Memory B cell (primary cell): ENCODE measurements at regions not wholly inside any gene's neighbourhood (a gene's known extent, or its start where the extent isn't known, plus 50 kb on each side); places are given as distances from the start of the nearest gene placed in this dataset.

Source experiments
- ATAC-seq: fragments of 150-1000 bp; cut with Tn5 transposase; 2 replicates; pipeline ENCODE4 v1.10.0; 2021; ENCODE audit warnings: low read depth, mild to moderate bottlenecking, moderate library complexity
- DNase-seq, 2 donors: peaks; one replicate each; pipeline ENCODE4 v3.0.0; 2022; ENCODE audit warnings: low spot score in 2 of 2
- H3K27ac Mint-ChIP-seq: one replicate; pipeline ENCODE4 v1.8.0; 2022; ENCODE audit warnings: mild to moderate bottlenecking, moderate library complexity, mixed read lengths
- H3K27me3 Mint-ChIP-seq: one replicate; pipeline ENCODE4 v1.8.0; 2022; ENCODE audit warnings: mixed read lengths
- H3K36me3 Mint-ChIP-seq: one replicate; pipeline ENCODE4 v1.8.0; 2022; ENCODE audit warnings: mild to moderate bottlenecking, mixed read lengths
- H3K4me1 Mint-ChIP-seq: one replicate; pipeline ENCODE4 v1.8.0; 2022; ENCODE audit warnings: mixed read lengths
- H3K4me3 Mint-ChIP-seq: one replicate; pipeline ENCODE4 v1.8.0; 2022; ENCODE audit warnings: mild to moderate bottlenecking, moderate library complexity, mixed read lengths
- H3K9me3 Mint-ChIP-seq: one replicate; pipeline ENCODE4 v1.8.0; 2022; ENCODE audit warnings: mixed read lengths

DNA sequence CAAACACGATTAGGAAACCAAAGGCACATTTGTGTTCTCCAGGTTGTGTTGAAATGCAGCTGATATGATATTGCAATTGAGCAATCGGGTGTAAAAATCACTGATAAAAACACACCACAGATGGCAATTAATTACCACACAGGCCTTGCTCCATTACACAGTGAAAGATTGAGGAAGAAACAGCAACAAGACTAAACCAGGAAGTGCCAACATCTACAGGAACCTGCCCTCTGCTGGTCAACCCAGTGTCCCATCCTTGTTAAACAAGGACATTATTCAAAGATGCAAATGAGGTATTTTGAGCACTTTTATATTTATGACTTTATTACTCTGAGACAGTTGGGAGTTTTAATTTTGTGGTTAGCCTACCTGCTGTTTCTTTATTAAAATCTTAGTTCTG is 765.6 kb upstream of the GHITM start:
- ATAC-seq (no peak), DNase-seq (no peak)
- no peaks in the 10 kb centered on the region for H3K4me1 Mint-ChIP-seq
- H3K36me3 Mint-ChIP-seq = no peaks in the 10 kb centered on the region
- H3K9me3 Mint-ChIP-seq = peaks cover 3% of the 10 kb centered on the region
- no peaks in the 10 kb centered on the region for H3K27me3 Mint-ChIP-seq
- H3K4me3 Mint-ChIP-seq = no peak overlapping the region
- H3K27ac Mint-ChIP-seq = no peak overlapping the region

DNA sequence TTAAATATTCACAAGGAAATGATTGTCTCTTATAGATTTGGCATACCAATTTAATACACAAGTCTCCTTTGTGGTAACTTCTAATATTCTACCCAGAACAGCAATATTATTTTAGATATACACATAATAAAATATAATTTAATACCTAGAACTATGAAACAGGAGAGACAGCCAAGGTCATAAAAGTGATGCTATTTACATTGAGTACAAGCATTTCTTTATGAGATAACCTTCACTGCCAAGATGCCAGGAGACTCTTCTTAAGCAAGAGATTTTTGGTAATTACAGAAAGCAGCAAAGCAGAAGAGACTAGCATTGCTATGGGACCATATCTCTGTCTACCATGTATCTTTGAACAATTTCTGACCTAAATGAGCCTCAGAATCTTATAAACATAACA is 764.6 kb upstream of the GHITM start:
- no peak for ATAC-seq
- Mint-ChIP-seq H3K4me1 (no peaks in the 10 kb centered on the region), H3K4me3 (no peak overlapping the region), H3K27me3 (no peaks in the 10 kb centered on the region), H3K36me3 (no peaks in the 10 kb centered on the region), H3K9me3 (peaks cover 4% of the 10 kb centered on the region), H3K27ac (no peak overlapping the region)
- DNase-seq = no peak

DNA sequence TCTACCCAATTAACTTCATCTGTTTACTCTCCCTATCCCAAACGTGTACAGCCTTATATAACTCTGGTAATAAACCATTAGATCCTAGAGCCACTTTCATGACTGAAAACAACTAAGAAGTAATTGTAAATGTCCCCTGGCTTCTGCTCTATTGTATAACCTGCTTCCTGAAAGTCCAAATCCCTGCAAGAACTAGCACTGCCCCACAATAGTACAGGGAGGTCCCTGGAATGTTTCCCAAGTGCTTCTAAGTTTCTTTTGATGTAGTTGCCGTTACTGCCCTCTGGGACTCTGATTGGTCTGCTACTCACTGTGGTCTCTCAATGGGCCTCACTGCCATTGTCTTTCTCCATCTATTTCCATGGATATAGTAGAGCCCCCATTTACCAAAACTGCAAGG is 764.0 kb upstream of the GHITM start:
- H3K4me3 Mint-ChIP-seq = no peak overlapping the region
- no peaks in the 10 kb centered on the region for H3K4me1 Mint-ChIP-seq
- no peaks in the 10 kb centered on the region for H3K27me3 Mint-ChIP-seq
- H3K9me3 Mint-ChIP-seq = peaks cover 5% of the 10 kb centered on the region
- DNase-seq (no peak), ATAC-seq (no peak)
- no peak overlapping the region for H3K27ac Mint-ChIP-seq
- H3K36me3 Mint-ChIP-seq = no peaks in the 10 kb centered on the region

DNA sequence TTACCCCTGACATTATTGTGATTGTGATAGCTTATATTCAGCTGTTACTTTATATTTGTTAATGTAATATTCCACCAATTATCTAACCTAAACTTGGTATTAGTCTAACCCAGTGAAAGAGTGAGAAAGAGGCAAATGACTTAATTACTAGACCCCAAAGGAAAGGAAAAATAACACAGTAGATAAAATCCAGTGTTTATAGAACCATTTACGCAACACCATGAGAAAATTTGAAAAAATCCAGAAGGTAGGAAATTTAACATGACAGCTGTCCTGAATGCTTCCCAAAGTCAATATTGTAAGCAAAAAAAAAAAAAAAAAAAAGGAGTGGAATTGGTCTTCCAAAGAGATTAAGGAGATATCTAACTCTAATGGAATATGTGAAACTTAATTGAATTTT is 741.5 kb upstream of the GHITM start:
- no peaks in the 10 kb centered on the region for H3K4me1 Mint-ChIP-seq
- no peak overlapping the region for H3K27ac Mint-ChIP-seq
- DNase-seq (no peak), ATAC-seq (no peak)
- no peaks in the 10 kb centered on the region for H3K36me3 Mint-ChIP-seq
- H3K27me3 Mint-ChIP-seq = no peaks in the 10 kb centered on the region
- H3K9me3 Mint-ChIP-seq = no peaks in the 10 kb centered on the region
- no peak overlapping the region for H3K4me3 Mint-ChIP-seq

DNA sequence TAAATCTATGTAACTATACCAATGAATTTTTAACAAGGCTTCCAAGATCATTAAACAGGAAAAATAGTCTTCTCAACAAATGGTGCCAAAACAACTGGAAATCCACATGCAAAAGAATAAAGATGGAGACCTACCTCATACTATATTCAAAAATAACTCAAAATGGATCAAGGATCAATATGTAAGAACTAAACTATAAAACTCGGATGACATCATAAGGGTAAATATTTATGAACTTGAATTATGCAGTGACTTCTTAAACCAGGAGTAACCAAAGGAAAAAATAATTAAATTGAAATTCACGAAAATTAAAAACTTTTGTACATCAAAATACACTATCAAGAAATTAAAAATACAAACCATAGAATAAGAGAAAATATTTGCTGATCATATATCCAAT is 728.7 kb upstream of the GHITM start:
- H3K4me3 Mint-ChIP-seq = no peak overlapping the region
- H3K4me1 Mint-ChIP-seq = no peaks in the 10 kb centered on the region
- no peaks in the 10 kb centered on the region for H3K27me3 Mint-ChIP-seq
- H3K36me3 Mint-ChIP-seq = no peaks in the 10 kb centered on the region
- H3K27ac Mint-ChIP-seq = no peak overlapping the region
- no peak for DNase-seq
- ATAC-seq = no peak
- peaks cover 8% of the 10 kb centered on the region for H3K9me3 Mint-ChIP-seq

DNA sequence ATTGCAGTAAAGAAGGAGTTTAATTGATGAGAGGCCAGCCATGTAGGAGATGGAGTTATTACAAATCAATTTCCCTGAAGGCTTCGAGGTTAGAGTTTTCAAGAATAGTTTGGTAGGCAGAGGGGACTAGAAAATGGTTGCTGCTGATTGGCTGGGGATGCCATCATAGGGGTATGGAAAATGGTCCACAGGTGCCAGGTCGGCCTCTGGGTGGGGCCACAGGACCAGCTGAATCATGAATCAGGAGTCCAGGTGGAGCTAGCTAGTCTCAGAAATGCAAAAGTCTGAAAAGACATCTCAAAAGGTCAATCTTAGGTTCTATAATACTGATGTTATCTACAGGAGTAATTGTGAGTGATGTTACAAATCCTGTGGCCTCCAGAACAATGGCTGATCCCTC is 714.0 kb upstream of the GHITM start:
- Mint-ChIP-seq H3K36me3 (no peaks in the 10 kb centered on the region), H3K4me3 (no peak overlapping the region), H3K27ac (no peak overlapping the region), H3K27me3 (no peaks in the 10 kb centered on the region), H3K4me1 (no peaks in the 10 kb centered on the region), H3K9me3 (no peaks in the 10 kb centered on the region)
- ATAC-seq (no peak), DNase-seq (no peak)

DNA sequence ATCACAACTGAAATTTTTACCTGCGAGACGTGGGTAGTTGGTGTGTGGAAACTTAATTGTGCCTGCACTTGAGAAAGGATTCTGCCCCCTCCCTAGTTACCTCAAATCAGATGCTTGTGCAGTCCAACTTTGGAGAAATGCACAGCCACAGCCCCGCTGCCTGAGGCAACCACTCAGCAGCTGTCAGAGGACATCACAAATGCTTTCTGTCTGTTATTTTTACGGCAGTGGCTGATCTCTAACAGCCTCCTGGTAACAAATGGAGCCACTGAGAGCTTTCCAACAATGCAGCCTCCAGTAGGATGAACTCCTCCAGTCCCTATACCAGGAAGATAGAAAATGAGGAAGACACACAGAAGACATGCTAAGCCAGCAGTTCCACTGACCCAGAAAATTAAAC is 712.2 kb upstream of the GHITM start:
- no peak for ATAC-seq
- H3K4me1 Mint-ChIP-seq = no peaks in the 10 kb centered on the region
- no peaks in the 10 kb centered on the region for H3K36me3 Mint-ChIP-seq
- H3K9me3 Mint-ChIP-seq = no peaks in the 10 kb centered on the region
- no peak for DNase-seq
- no peak overlapping the region for H3K27ac Mint-ChIP-seq
- no peaks in the 10 kb centered on the region for H3K27me3 Mint-ChIP-seq
- H3K4me3 Mint-ChIP-seq = no peak overlapping the region

DNA sequence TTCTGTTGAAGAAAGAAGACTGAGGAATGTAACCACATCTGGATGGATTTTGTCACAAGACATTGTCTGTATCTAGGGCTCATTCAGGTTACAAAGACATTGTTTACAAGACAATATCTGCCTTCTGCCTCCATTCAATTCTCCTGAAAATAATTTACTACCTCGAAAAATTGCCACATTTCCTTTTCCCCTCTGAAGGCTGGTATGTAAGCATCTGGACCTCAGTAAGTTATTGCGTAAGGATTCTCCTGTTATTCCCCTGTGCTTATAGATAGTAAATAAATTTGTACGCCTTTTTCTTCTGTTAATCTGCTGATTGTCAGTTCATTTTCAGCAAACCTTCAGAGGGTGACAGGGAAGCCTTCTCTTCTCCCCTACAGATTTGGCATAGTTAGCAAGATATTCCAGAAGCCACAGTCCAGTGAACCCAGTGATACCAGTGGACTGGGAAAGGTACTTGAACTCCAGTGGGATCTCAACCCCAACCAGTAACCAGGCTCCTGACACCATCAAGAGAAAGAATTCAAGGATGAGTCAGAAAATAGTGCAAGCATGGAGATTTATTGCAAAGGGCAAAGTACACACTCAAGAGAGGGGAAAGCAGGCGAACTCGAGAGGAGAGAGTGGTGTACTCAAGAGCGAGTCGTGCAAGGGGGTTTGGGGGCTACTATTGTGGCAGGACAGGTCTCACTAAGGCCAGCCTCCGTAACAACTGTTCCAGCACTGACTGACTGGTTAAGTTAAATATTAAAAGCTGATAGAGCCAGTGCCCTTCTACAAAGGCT is 706.9 kb upstream of the GHITM start:
- H3K4me1 Mint-ChIP-seq = no peaks in the 10 kb centered on the region
- no peaks in the 10 kb centered on the region for H3K36me3 Mint-ChIP-seq
- H3K9me3 Mint-ChIP-seq = no peaks in the 10 kb centered on the region
- no peak overlapping the region for H3K27ac Mint-ChIP-seq
- no peak overlapping the region for H3K4me3 Mint-ChIP-seq
- H3K27me3 Mint-ChIP-seq = no peaks in the 10 kb centered on the region
- ATAC-seq (no peak), DNase-seq (no peak)

DNA sequence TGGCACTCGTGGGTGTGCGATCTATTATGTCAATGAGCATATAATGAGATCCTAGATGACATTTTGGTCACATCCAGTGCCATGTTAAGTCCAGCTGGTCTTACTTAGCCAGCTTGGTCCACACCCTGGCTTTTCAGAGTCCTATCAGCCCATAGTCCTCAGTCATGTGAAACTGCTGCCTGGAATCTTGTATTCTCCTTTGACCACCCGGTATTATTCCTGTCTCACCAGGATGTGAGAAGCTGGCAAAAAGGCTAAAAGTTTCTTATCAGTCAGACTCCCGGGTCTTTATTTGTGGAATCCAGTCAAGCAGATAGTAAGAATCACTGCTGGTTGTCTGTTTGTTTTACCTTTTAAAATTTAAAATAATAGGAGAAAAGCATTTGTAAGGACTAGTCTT is 705.6 kb upstream of the GHITM start:
- ATAC-seq (no peak), DNase-seq (no peak)
- Mint-ChIP-seq H3K9me3 (no peaks in the 10 kb centered on the region), H3K36me3 (no peaks in the 10 kb centered on the region), H3K4me3 (no peak overlapping the region), H3K27ac (no peak overlapping the region), H3K27me3 (no peaks in the 10 kb centered on the region), H3K4me1 (no peaks in the 10 kb centered on the region)

DNA sequence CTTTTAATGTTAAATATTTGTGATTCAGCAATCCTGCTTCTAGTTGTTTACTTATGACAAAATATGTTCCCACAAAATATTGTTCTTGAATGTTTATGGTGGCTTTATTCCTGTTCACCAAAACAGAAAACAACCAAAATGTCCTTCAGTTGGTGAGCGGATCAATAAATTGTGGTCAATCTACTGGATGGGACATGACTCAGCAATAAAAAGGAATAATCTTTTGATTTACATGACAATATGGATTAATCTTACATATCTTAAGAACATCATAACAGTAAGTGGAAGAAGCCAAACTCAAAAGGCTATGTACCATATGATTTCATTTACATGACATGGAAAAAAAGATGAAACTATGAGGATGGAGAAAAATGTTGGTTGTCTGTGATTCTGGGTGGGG is 691.3 kb upstream of the GHITM start:
- Mint-ChIP-seq H3K27ac (no peak overlapping the region), H3K36me3 (no peaks in the 10 kb centered on the region), H3K9me3 (peaks cover 7% of the 10 kb centered on the region), H3K4me3 (no peak overlapping the region), H3K4me1 (no peaks in the 10 kb centered on the region), H3K27me3 (no peaks in the 10 kb centered on the region)
- no peak for DNase-seq
- no peak for ATAC-seq

DNA sequence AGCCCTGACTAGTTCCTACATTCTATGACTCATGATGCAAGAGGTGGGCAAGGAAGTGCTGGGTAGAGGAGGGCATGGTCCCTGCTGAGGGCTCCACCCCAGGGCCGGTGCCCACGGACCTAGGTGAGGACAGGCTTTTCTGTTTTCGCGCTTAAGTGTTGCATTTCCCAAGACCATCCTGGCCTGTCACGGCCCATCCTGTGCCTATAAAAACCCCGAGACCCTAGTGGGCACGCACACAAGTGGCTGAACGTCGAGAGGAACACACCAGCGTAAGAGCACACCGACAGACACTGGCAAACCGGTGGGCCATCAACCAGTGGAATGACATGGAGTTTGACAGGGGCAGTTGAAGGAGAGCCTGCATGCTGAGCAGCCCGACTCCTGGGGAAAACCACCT is 680.7 kb upstream of the GHITM start:
- no peaks in the 10 kb centered on the region for H3K27me3 Mint-ChIP-seq
- no peak for ATAC-seq
- no peak for DNase-seq
- H3K27ac Mint-ChIP-seq = no peak overlapping the region
- peaks cover 3% of the 10 kb centered on the region for H3K9me3 Mint-ChIP-seq
- no peak overlapping the region for H3K4me3 Mint-ChIP-seq
- H3K36me3 Mint-ChIP-seq = no peaks in the 10 kb centered on the region
- H3K4me1 Mint-ChIP-seq = no peaks in the 10 kb centered on the region

DNA sequence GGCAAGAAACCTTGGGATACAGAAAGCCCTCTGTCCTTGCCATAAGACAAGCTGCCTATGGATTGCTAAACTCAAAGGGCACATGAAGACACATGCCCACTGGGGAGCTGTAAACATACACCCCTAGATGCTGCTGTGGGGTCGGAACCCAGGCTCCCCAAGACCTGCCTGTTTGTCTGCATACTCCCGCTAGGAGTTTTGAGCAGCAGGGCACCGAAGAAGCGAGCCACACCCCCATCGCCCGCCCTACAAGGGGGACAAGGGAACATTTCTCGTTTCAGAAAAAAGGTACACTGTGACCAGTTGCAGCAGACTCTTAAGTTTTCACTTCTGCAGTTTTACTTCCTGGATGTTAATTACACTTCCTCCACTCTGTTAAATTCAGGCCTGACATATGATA is 680.2 kb upstream of the GHITM start:
- no peak overlapping the region for H3K4me3 Mint-ChIP-seq
- no peaks in the 10 kb centered on the region for H3K36me3 Mint-ChIP-seq
- H3K27me3 Mint-ChIP-seq = no peaks in the 10 kb centered on the region
- no peaks in the 10 kb centered on the region for H3K4me1 Mint-ChIP-seq
- DNase-seq (no peak), ATAC-seq (no peak)
- H3K27ac Mint-ChIP-seq = no peak overlapping the region
- H3K9me3 Mint-ChIP-seq = peaks cover 4% of the 10 kb centered on the region

DNA sequence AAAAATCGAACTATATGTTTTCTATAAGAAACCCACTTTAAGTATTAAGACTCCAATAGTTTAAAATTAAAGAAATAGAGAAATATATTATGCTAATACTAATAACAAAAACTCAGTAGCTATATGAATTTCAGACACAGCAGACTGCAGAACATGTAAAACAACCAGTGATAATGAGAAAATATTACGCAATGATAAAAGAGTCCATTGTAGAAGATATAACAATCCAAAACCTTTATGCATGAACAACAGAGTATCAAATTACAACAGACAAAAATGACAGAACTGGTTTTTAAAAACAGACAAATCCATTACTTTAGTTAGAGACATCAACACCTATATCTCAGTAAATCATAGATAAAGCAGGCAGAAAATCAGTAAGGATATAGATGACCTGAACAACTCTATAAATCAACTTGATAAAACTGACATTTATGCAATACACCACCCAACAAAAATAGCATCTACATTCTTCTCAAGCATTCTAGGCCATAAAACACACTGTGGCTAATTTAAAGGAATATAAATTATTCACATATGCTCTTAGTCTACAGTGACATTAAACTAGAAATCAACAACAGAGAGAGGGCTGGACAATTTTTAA is 669.5 kb upstream of the GHITM start:
- no peak overlapping the region for H3K27ac Mint-ChIP-seq
- DNase-seq = no peak
- H3K27me3 Mint-ChIP-seq = no peaks in the 10 kb centered on the region
- ATAC-seq = no peak
- H3K36me3 Mint-ChIP-seq = no peaks in the 10 kb centered on the region
- H3K4me3 Mint-ChIP-seq = no peak overlapping the region
- H3K9me3 Mint-ChIP-seq = peaks cover 5% of the 10 kb centered on the region
- no peaks in the 10 kb centered on the region for H3K4me1 Mint-ChIP-seq

DNA sequence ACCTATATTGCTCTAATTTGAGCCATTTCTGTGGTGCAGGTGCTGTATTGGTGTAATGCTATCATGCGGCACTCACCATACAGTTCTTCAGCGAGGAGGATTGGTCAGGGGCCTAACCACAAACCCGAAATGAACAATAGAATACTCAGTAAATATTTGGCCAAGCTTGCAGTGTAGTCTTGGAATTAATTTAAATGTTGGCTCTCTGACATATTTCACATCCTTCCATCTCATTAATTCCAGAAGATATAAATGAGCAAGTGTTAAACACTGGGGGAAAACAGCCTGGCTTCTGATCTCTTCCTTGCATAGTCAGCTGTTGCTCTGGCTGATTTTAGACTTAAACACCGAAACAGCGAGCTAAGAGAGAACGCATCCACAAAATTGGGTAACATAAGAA is 663.1 kb upstream of the GHITM start:
- no peak for DNase-seq
- Mint-ChIP-seq H3K9me3 (peaks cover 6% of the 10 kb centered on the region), H3K27ac (no peak overlapping the region), H3K4me3 (no peak overlapping the region), H3K36me3 (no peaks in the 10 kb centered on the region), H3K27me3 (no peaks in the 10 kb centered on the region), H3K4me1 (no peaks in the 10 kb centered on the region)
- no peak for ATAC-seq

DNA sequence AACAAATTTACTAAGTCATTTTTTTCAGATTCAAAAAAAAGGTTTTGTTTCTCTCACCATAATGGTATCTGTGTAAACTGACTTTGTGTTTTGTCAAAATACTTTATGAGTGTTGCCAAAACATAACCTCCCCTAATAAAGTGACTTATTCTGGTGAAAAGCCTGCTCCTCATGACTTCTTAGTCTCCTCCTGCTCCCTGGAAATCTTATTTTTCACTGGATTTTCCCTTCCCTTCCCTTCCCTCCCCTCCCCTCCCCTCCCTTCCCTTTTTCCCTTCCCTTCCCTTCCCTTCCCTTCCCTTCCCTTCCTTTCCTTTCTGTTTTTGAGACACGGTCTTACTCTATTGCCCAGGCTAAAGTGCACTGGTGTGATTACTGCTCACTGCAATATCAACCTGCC is 650.1 kb upstream of the GHITM start:
- no peaks in the 10 kb centered on the region for H3K27me3 Mint-ChIP-seq

More for the DNA sequence above, 650.1 kb upstream of the GHITM start:
- H3K27ac Mint-ChIP-seq = no peak overlapping the region
- H3K4me1 Mint-ChIP-seq = no peaks in the 10 kb centered on the region
- no peak for ATAC-seq
- no peak for DNase-seq
- H3K36me3 Mint-ChIP-seq = no peaks in the 10 kb centered on the region
- H3K9me3 Mint-ChIP-seq = peaks cover 2% of the 10 kb centered on the region
- H3K4me3 Mint-ChIP-seq = no peak overlapping the region
